IMR-90 (cell line): ENCODE measurements at regions not wholly inside any gene's neighbourhood (a gene's known extent, or its start where the extent isn't known, plus 50 kb on each side); places are given as distances from the start of the nearest gene placed in this dataset.

Experiments used
- ATAC-seq: fragments of 200-7000 bp; cut with Tn5 transposase; 2 replicates; pipeline ENCODE4 v1.9.1; 2020; ENCODE audit warnings: low read depth, mild to moderate bottlenecking, moderate library complexity
- BruUV-seq: library from RNA; stranded (reverse); fragments of 400-500 nt; replicated peaks from 2 replicates; lab custom pipeline; 2021; lab: Mats Ljungman, UMichigan
- CTCF ChIA-PET: fragments of 300-600 bp; formaldehyde crosslinking; extraction: SDS; loops from one replicate; lab custom pipeline; 2021; ENCODE audit warnings: antibody characterized with exemption; lab: Yijun Ruan, JAX
- POLR2A ChIA-PET: fragments of 300-600 bp; sonication (Branson Sonifier 250); formaldehyde crosslinking; loops from one replicate; lab custom pipeline; 2022; ENCODE audit warnings: antibody characterized with exemption; ENCODE audit not compliant: unreplicated experiment; lab: Charles Lee
- DNase-seq: peaks from one replicate; pipeline ENCODE4 v3.0.0; 2013
- H2AFZ ChIP-seq: replicated peaks from 2 replicates; pipeline ENCODE3; 2013; ENCODE audit warnings: low read length, mild to moderate bottlenecking; ENCODE audit not compliant: poor library complexity
- H2AK5ac ChIP-seq: 2 replicates; pipeline ENCODE4 v1.6.1; 2013; ENCODE audit warnings: low read depth, low read length, inconsistent platforms
- H2AK9ac ChIP-seq: replicated peaks from 2 replicates; pipeline ENCODE3; 2013; ENCODE audit warnings: mild to moderate bottlenecking, low read depth, low read length, moderate library complexity; ENCODE audit not compliant: poor library complexity
- H2BK120ac ChIP-seq: 2 replicates; pipeline ENCODE4 v1.6.1; 2013; ENCODE audit warnings: low read depth, low read length, inconsistent platforms
- H2BK15ac ChIP-seq: 3 replicates; pipeline ENCODE4 v1.6.1; 2013; ENCODE audit warnings: low read depth, low read length, inconsistent platforms
- H2BK20ac ChIP-seq: 2 replicates; pipeline ENCODE4 v1.6.1; 2013; ENCODE audit warnings: low read depth, mild to moderate bottlenecking, inconsistent platforms, low read length, moderate library complexity
- H2BK5ac ChIP-seq: 2 replicates; pipeline ENCODE4 v1.6.1; 2013; ENCODE audit warnings: mild to moderate bottlenecking, low read depth, low read length, inconsistent platforms; ENCODE audit not compliant: poor library complexity, severe bottlenecking
- H3K14ac ChIP-seq: replicated peaks from 2 replicates; pipeline ENCODE4 v1.6.1; 2013; ENCODE audit warnings: low read depth, low read length, inconsistent platforms
- H3K18ac ChIP-seq: 2 replicates; pipeline ENCODE4 v1.6.1; 2013; ENCODE audit warnings: low read depth, low read length, control low read depth
- H3K23ac ChIP-seq: 2 replicates; pipeline ENCODE4 v1.6.1; 2013; ENCODE audit warnings: low read depth, low read length, inconsistent platforms
- H3K27ac ChIP-seq: 2 replicates; pipeline ENCODE4 v1.5.1; 2013; ENCODE audit warnings: mild to moderate bottlenecking, control low read depth, low read length; ENCODE audit not compliant: insufficient read depth
- H3K27me3 ChIP-seq: 2 replicates; pipeline ENCODE4 v1.6.1; 2013; ENCODE audit warnings: low read length; ENCODE audit not compliant: control insufficient read depth, insufficient read depth
- H3K36me3 ChIP-seq: 2 replicates; pipeline ENCODE4 v1.6.1; 2013; ENCODE audit warnings: low read length, mixed read lengths; ENCODE audit not compliant: control insufficient read depth, insufficient read depth
- H3K4ac ChIP-seq: 2 replicates; pipeline ENCODE4 v1.6.1; 2013; ENCODE audit warnings: low read depth, low read length, inconsistent platforms
- H3K4me1 ChIP-seq: 2 replicates; pipeline ENCODE4 v1.6.1; 2013; ENCODE audit warnings: low read length, mixed read lengths; ENCODE audit not compliant: control insufficient read depth, insufficient read depth
- H3K4me2 ChIP-seq: 2 replicates; pipeline ENCODE4 v1.6.1; 2013; ENCODE audit warnings: low read depth, mild to moderate bottlenecking, control low read depth, low read length, moderate library complexity
- H3K4me3 ChIP-seq: 2 replicates; pipeline ENCODE4 v1.5.1; 2013; ENCODE audit warnings: low read depth, mild to moderate bottlenecking, control low read depth, low read length, moderate library complexity; ENCODE audit not compliant: insufficient read depth
- H3K56ac ChIP-seq: 2 replicates; pipeline ENCODE4 v1.6.1; 2013; ENCODE audit warnings: low read length, inconsistent platforms; ENCODE audit not compliant: insufficient read depth; ENCODE audit errors: extremely low read depth
- H3K79me1 ChIP-seq, 2 experiments: 2 replicates each; pipeline ENCODE4 v1.6.1; 2013; ENCODE audit warnings: low read length in 2 of 2, inconsistent platforms in 1 of 2, low read depth in 1 of 2
- H3K9ac ChIP-seq: 2 replicates; pipeline ENCODE4 v1.6.1; 2013; ENCODE audit warnings: low read depth, low read length, control low read depth
- H3K9me1 ChIP-seq: 2 replicates; pipeline ENCODE4 v1.6.1; 2013; ENCODE audit warnings: low read length, inconsistent platforms; ENCODE audit not compliant: insufficient read depth
- H3K9me3 ChIP-seq: 2 replicates; pipeline ENCODE4 v1.6.1; 2013; ENCODE audit warnings: low read length; ENCODE audit not compliant: control insufficient read depth, insufficient read depth
- H4K20me1 ChIP-seq: 2 replicates; pipeline ENCODE4 v1.6.1; 2013; ENCODE audit warnings: low read length, inconsistent platforms; ENCODE audit not compliant: insufficient read depth
- H4K5ac ChIP-seq: 2 replicates; pipeline ENCODE4 v1.6.1; 2013; ENCODE audit warnings: mild to moderate bottlenecking, low read depth, low read length, control low read depth
- H4K8ac ChIP-seq, 2 experiments: 2 replicates each; pipeline ENCODE4 v1.6.1; 2013; ENCODE audit warnings: low read depth in 2 of 2, low read length in 2 of 2, control low read depth in 1 of 2, inconsistent platforms in 1 of 2
- H4K91ac ChIP-seq: 2 replicates; pipeline ENCODE4 v1.6.1; 2013; ENCODE audit warnings: low read depth, low read length, inconsistent platforms; ENCODE audit not compliant: insufficient read depth
- BHLHE40 ChIP-seq: fragments of 150-350 bp; IDR thresholded peaks from 2 replicates; pipeline ENCODE4 v1.6.1; 2016; ENCODE audit warnings: mild to moderate bottlenecking, low read depth, low read length
- CEBPB ChIP-seq: IDR thresholded peaks from 2 replicates; pipeline ENCODE4 v1.6.1; 2012; ENCODE audit warnings: low read depth, low read length, improper control_type of control experiment
- CHD1 ChIP-seq: IDR thresholded peaks from 2 replicates; pipeline ENCODE4 v1.6.1; 2012; ENCODE audit warnings: low read depth, low read length, improper control_type of control experiment
- CTCF ChIP-seq: conservative IDR thresholded peaks from 2 replicates; pipeline ENCODE4 v1.5.1; 2012; ENCODE audit warnings: mild to moderate bottlenecking, low read depth, low read length, improper control_type of control experiment
- ELK1 ChIP-seq: fragments of 150-350 bp; IDR thresholded peaks from 2 replicates; pipeline ENCODE4 v1.6.1; 2016; ENCODE audit warnings: low read depth, mild to moderate bottlenecking, low read length, moderate library complexity, borderline replicate concordance
- FOS ChIP-seq: fragments of 150-350 bp; IDR thresholded peaks from 2 replicates; pipeline ENCODE4 v1.6.1; 2016; ENCODE audit warnings: low read depth, low read length
- MAFK ChIP-seq: IDR thresholded peaks from 2 replicates; pipeline ENCODE4 v1.6.1; 2012; ENCODE audit warnings: low read depth, low read length, improper control_type of control experiment
- MAZ ChIP-seq: IDR thresholded peaks from 2 replicates; pipeline ENCODE4 v1.6.1; 2012; ENCODE audit warnings: low read depth, mild to moderate bottlenecking, low read length, improper control_type of control experiment, moderate library complexity, borderline replicate concordance
- MXI1 ChIP-seq: IDR thresholded peaks from 2 replicates; pipeline ENCODE4 v1.6.1; 2012; ENCODE audit warnings: low read depth, mild to moderate bottlenecking, low read length, moderate library complexity, borderline replicate concordance
- NFE2L2 ChIP-seq: fragments of 150-350 bp; IDR thresholded peaks from 2 replicates; pipeline ENCODE4 v1.6.1; 2016; ENCODE audit warnings: low read depth, mild to moderate bottlenecking, low read length
- POLR2A ChIP-seq: IDR thresholded peaks from 2 replicates; pipeline ENCODE4 v1.6.1; 2012; ENCODE audit warnings: mild to moderate bottlenecking, low read depth, low read length
- RAD21 ChIP-seq: IDR thresholded peaks from 2 replicates; pipeline ENCODE4 v1.6.1; 2012; ENCODE audit warnings: low read length, improper control_type of control experiment
- RCOR1 ChIP-seq: IDR thresholded peaks from 2 replicates; pipeline ENCODE4 v1.6.1; 2012; ENCODE audit warnings: mild to moderate bottlenecking, low read length, improper control_type of control experiment; ENCODE audit not compliant: insufficient replicate concordance
- RFX5 ChIP-seq: IDR thresholded peaks from 2 replicates; pipeline ENCODE4 v1.8.0; 2012; ENCODE audit warnings: low read depth, mild to moderate bottlenecking, low read length, moderate library complexity
- SMC3 ChIP-seq: fragments of 150-350 bp; IDR thresholded peaks from 2 replicates; pipeline ENCODE4 v1.6.1; 2016; ENCODE audit warnings: low read depth, mild to moderate bottlenecking, antibody characterized with exemption, low read length, moderate library complexity
- USF2 ChIP-seq: fragments of 150-350 bp; IDR thresholded peaks from 2 replicates; pipeline ENCODE4 v1.6.1; 2017; ENCODE audit warnings: mild to moderate bottlenecking, antibody characterized with exemption, low read length, low read depth
- whole genome bisulfite sequencing, 2 experiments: methylation state at CpG; one replicate each; pipeline versions ENCODE4 v1.1.5 to v1.1.7; 2013; ENCODE audit warnings: missing lambda C conversion rate in 2 of 2; ENCODE audit not compliant: insufficient read length in 1 of 2; ENCODE audit errors: extremely low coverage in 2 of 2; 5-methylcytosine and 5-hydroxymethylcytosine counted together
- dilution Hi-C: fragments of 300-500 bp; cut with HindIII; formaldehyde crosslinking; loops from one replicate; pipeline ENCODE4 v1.14.3; 2018; ENCODE audit warnings: low sequenced_read_pairs; ENCODE audit not compliant: unreplicated experiment
- in situ Hi-C: fragments of 300-500 bp; cut with MboI; formaldehyde crosslinking; loops from 3 replicates; pipeline ENCODE4 v1.14.3; 2019; ENCODE audit warnings: low sequenced_read_pairs, inconsistent platforms, mixed read lengths
- intact Hi-C: fragments of 100-400 bp; cut with micrococcal nuclease; formaldehyde crosslinking; loops from 2 replicates; pipeline ENCODE4 v1.10.0; 2022

GRCh38 chr12:92519284-92519683, 183.5 kb upstream of the PLEKHG7 start:
- H3K4me1 ChIP-seq: no peaks in the 10 kb centered on the region
- no peak overlapping the region for H3K18ac ChIP-seq
- no peaks in the 10 kb centered on the region; the same call in 1 of the 2 replicates for H3K27me3 ChIP-seq
- dilution Hi-C loops: no loop called here
- H4K5ac ChIP-seq: no peak overlapping the region
- no peak overlapping the region for H3K4ac ChIP-seq
- H4K91ac ChIP-seq: no peak overlapping the region
- H3K27ac ChIP-seq: no peak overlapping the region
- no peak overlapping the region for H2BK120ac ChIP-seq
- BruUV-seq: no TSS peak
- H3K4me2 ChIP-seq: no peak overlapping the region
- H2BK15ac ChIP-seq: no peak overlapping the region
- ChIA-PET CTCF (no interaction called here), POLR2A (no interaction called here)
- no peak overlapping the region for H2AK9ac ChIP-seq
- in situ Hi-C loops: no loop called here
- TF ChIP-seq NFE2L2: no peak
- TF ChIP-seq RAD21: no peak
- no peak for TF ChIP-seq RFX5
- no peak for TF ChIP-seq CHD1
- no peak for TF ChIP-seq MAFK
- no peak for TF ChIP-seq USF2
- no peak for TF ChIP-seq SMC3
- TF ChIP-seq CTCF: no peak
- TF ChIP-seq MAZ: no peak
- no peak for TF ChIP-seq RCOR1
- TF ChIP-seq CEBPB: no peak
- TF ChIP-seq ELK1: no peak
- no peak for TF ChIP-seq MXI1
- no peak for TF ChIP-seq POLR2A
- no peak for TF ChIP-seq BHLHE40
- TF ChIP-seq FOS: no peak
- no peak overlapping the region for H3K4me3 ChIP-seq
- intact Hi-C loops: no loop called here
- no peak overlapping the region for H3K9ac ChIP-seq
- H4K20me1 ChIP-seq: no peaks in the 10 kb centered on the region
- H2AFZ ChIP-seq: no peak overlapping the region
- H3K79me1 ChIP-seq: no peaks in the 10 kb centered on the region
- H4K8ac ChIP-seq: no peak overlapping the region
- DNase-seq: no peak
- no peak for ATAC-seq
- H3K36me3 ChIP-seq: no peaks in the 10 kb centered on the region
- H2BK5ac ChIP-seq: no peak overlapping the region
- no peaks in the 10 kb centered on the region for H3K9me1 ChIP-seq
- H3K23ac ChIP-seq: no peak overlapping the region
- H2AK5ac ChIP-seq: no peak overlapping the region
- no peaks in the 10 kb centered on the region for H3K9me3 ChIP-seq
- H3K56ac ChIP-seq: no peak overlapping the region
- no peak overlapping the region for H3K14ac ChIP-seq
- no CpG with 5 or more reads among the region's 1 CpG for whole genome bisulfite sequencing, 2 experiments
- no peak overlapping the region for H2BK20ac ChIP-seq
